Stimulated activated CD4-positive, alpha-beta T cell treated with anti-CD3 and anti-CD28 coated beads, Interleukin-4, amount 100 ng/mL, for 1 hour (primary cell): ENCODE measurements at regions not wholly inside any gene's neighbourhood (a gene's known extent, or its start where the extent isn't known, plus 50 kb on each side); places are given as distances from the start of the nearest gene placed in this dataset.
"Not testable (repeated sequence)": the region's sequence is repeated elsewhere in the genome, so short reads cannot be mapped to it uniquely, and the experiment has no call there.

Source experiments
- DNase-seq: peaks from one replicate; pipeline ENCODE4 v3.0.0-alpha.2; 2020

DNA sequence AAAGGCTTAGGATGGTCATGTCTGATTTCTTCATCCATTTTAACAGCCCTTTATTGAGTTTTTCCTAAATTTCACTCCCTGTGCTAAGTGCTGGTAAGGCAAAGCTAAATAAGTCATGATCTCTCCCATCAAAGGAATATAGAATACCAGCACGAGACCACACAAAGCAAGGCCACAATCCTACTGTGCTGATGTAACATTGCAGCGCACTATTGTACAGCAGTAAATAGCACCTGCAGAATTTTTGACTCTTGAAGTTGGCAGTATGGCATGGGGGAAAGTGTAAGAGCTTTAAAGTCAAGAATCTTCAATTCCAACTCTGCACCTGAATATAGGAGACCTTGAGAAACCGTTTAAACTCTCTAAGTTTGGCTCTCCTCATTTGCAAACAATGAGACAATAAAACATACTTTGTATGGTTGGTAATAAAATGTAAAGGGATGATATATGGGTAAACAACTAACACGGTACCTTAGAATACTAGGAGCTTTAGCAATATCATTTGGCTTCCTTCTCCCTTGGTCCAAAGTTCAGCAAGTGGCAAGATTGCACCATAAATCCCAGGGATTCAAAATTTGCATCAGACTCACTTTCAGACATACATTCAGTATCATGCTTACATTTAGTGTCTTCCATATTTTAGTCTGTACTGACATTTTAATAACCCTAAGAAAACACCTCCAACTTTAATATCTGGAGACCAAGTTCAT is 132.9 kb upstream of the PRDX6 start:
- DNase-seq = no peak

DNA sequence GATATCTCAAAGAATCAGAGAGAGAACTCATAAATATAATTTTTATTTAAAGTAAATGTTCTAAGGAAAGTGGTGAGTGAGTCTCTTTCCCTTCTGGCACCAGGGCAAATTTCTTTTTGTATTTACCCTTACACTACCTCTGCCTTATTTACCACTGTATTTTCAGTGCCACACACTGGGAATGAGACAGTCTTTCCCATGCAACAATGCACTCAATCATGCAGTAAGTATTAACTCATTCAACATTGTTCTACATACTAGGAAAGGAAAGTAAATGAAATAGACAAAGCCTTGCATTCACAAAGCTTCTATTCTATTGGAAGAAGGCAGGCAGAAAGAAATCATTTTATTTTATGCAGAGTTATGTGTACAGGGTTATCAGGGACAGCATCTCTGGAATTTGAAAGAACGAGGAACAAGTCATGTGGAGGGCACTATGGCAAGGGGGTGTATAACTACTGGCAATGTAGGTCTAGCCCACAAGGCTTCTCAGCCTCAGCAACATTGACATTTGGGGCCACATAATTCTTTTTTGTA is 129.8 kb upstream of the PRDX6 start:
- DNase-seq = no peak

DNA sequence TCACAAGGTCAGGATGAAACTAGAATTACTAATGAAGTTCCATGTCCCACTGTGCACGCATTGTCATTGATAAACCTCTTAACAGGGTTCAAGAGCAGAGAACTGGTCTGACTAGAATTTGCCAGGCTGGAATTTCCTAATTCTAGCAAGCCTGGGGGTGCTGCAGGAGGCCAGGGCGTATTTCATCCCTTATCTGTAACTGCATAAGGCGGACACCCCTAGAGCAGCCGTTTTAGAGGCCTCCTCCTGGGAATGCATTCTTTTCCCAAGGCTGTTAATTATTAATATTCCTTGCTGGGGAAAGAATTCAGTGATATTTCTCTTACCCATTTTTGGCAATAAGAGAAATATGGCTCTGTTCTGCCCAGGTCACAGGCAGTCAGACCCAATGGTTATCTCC is 124.5 kb upstream of the PRDX6 start:
- DNase-seq = not testable (repeated sequence)

DNA sequence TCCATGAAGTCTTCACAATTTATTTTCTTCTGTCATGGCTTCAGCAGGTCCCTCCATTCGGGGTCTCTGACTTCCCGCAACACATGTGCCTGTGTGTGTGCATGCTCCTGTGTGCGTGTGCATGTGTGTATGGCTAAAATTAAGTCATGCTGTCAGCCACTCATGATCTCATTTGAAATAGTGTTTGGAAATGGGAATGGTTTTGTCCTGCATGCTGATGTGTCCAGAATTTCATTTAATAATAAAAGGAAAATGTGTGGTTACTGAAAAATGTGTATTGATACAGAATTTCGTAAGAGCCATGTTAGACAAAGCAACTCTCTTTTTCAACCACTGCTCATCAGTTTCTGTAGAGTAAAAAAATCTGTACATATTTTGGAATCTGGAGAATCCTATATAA is 123.8 kb upstream of the PRDX6 start:
- DNase-seq = no peak

DNA sequence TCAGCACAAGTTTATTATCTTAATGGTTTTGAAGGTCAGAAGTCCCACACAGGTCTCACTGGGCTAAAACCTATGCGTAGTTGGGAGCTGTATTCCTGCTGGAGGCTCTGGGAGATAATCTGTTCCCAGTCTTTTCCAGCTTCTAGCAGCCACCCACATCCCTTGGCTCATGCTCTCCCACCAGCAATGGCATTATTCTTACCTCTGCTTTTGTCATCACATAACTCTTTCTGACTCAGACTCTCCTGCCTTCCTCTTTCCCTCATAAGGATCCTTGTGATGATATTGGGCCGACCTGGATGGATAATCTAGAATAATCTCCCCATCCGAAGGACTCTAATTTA is 122.2 kb upstream of the PRDX6 start:
- no peak for DNase-seq

DNA sequence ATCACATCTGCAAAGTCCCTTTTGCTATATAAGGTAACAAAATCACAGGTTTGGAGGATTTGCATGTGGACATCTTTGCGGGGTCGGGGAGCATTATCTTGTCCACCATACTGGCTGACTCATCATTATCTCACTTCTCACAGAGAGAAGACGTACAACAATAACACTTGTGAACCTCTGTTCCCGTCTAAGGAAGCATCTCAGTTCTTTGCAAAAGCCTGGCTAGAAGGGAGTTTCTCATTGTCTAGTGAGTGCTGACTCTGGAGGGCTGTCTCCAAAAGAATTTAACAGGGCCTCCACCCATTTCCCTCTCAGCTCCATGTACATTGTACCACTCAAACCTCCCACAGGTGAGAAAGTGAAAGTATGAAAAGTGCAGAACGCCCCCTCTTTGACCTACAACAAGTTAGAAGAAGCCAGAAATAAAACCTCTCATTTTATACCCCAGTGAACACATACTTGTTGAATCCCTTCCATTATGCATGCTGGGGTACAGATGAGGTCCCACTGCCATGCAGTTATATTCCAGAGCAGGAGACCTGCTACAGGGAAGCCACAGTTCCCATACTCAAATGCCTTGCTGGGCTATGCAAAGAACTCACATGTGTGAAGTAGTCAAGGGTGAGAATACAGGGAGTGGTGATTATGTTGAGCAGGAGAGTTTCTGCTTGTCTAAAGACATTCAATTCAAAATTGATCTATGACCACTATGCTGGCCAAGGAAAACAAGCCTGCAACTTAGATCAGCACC is 121.7 kb upstream of the PRDX6 start:
- DNase-seq = no peak

DNA sequence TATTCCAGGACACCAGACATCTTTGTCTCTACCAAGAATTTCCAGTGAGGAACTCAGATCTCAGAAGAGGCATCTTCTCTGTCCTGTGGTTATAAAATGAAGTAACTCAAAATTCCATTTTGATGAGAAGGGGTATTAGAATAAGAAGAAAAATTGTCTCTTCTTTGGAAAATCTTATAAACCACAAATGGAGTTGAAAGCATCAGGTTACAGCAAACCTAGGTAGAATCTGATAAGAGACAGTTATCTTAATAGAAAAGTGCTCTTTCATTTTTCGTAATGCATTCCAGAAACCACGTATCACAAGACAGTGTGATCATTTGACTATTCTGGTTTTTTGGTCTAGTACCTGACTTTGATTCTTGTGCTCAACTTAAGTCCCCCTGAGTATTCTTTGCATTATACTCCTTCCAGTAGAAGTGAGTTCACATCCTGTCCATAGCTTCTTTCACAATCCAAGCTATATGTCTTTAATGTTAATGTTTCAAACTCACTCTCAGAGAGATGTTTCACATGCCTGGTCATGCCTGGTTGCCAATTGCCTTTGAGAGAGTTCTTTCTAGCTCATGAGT is 120.9 kb upstream of the PRDX6 start:
- DNase-seq = no peak

DNA sequence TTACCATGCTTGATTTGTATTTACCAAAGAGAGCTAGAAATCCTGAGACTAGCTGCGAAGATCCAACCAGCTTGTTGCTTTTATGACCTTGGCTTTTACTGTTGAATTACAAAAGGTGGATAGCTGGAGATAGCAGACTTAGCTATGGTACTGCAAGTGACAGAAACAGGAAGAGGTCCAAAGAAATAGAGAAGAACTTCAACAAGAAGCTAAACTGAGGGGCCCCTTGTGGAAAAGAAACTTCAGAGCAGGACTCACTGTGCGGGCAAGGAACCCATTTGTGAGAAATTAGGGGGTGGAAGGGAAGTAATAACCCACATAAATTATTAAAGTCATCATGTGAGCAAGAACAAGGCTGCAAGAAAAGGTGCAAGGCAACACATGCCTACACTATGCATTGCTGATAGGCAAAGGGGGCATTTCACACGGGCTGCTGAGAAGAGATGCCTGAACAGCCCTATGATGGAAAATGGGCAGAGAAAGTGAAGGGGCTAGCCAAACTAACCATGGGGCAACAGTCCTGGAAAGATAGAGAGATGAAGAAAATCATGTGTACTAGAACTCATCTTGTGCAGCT is 116.6 kb upstream of the PRDX6 start:
- no peak for DNase-seq

DNA sequence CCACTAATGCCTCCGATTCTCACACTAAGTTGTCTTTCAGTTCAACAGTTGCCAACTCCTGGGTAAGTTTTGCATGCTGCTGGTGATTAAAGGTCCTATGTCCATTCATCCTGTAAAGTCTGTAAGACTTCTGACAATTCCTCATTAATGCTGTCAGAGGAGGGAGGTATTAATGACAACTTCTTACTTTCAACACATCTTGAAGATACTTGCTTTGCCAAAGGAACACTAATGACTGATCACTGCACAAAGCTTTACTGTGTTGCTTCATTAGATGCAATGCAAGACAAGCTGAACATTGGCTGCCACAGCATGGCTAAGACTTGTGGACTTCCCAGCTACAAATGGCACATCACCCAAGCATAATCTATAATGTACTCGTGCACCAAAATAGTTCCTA is 114.6 kb upstream of the PRDX6 start:
- no peak for DNase-seq

DNA sequence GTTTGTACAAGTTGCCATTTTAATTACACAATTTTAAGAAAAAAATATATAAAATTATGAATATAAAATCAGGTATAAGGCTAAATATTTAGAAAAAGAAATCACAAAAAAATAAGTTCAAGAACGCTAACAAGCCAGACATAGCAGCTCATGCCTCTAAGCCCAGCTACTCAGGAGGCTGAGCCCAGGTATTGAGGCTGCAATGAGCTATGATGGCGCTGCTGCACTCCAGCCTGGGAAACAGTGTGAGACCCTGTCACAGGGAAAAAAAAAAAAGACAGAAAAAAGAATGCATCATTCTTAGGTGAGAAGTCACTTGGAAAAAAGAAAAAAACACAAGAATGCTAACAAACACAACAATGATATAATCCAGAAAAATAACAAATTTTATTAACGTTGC is 112.3 kb upstream of the PRDX6 start:
- no peak for DNase-seq

DNA sequence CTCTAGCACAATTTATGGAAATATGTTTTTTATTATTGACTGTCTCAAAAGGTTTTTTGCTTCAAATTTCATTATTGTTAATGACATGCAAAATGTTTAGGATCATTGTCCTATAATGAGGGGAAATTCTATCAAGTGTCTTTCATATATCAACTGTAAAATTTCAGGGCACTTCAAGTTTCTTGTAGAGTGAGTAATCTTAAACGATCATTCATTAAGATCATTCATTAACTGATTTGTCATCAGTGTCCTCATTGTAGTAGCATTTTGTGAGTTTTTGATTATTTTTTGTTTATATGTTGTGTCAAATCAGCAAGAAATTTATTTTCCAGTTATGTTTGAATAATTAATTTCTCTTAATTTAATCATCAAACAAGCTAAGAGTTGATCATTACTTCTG is 111.8 kb upstream of the PRDX6 start:
- DNase-seq = no peak

DNA sequence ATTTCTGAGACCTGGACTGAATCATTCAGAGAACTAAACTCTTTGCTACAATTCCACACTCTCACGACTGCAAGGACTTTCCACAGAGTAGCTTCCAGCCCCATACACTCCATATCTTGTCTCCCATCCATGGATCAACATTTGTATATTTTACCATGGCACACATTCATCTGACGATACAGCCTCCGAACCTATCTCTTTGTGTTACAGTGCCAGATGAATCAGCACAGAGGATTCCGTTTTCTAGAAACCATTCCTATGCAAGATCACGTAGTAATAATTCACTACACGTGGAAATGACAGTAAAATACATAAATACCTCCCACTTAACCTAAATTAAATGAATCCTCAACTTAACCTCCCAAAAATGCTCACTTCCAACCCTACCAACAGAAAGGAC is 110.0 kb upstream of the PRDX6 start:
- DNase-seq = no peak

DNA sequence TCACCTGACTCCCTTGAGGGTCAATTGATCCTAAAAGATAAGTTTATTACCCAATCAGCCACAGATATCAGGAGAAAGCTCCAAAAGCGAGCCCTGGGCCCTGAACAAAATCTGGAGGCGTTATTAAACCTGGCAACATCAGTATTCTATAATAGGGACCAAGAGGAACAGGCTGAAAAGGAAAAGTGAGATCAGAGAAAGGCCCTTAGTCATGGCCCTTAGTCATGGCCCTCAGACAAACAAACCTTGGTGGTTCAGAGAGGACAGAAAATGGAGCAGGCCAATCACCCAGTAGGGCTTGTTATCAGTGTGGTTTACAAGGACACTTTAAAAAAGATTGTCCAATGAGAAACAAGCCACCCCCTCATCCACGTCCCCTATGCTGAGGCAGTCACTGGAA is 106.5 kb upstream of the PRDX6 start:
- not testable (repeated sequence) for DNase-seq

DNA sequence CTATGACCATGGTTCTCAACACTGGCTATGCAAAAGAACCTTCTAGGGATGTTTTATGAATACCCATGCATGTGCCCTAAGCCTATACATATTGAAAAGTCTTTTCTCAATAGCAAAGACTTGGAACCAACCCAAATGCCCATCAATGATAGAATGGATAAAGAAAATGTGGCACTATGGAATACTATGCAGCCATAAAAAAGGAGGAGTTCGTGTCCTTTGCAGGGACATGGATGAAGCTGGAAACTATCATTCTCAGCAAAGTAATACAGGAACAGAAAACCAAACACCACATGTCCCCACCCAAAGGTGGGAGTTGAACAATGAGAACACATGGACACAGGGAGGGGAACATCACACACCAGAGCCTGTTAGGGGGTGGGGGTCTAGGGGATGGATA is 101.1 kb upstream of the PRDX6 start:
- DNase-seq = not testable (repeated sequence)

DNA sequence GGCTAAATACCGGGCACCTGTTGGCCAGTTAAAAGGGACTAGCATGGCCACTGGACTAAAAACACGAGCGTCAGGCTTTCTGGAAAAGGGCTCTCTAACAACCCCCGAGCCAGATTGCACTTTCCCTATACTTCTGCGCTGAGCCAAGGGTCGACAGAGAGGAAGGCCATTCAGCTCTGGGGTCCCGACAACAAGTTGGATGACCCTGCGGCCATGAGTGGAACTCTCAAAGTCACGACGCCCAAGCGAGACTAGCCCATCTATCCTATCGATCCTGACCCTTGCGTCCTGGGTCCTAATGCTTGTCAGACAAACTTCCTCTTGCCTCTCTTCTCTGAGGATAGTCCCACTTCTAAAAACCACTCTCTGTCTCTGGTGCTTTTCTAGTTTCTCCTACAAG is 99.9 kb upstream of the PRDX6 start:
- no peak for DNase-seq

DNA sequence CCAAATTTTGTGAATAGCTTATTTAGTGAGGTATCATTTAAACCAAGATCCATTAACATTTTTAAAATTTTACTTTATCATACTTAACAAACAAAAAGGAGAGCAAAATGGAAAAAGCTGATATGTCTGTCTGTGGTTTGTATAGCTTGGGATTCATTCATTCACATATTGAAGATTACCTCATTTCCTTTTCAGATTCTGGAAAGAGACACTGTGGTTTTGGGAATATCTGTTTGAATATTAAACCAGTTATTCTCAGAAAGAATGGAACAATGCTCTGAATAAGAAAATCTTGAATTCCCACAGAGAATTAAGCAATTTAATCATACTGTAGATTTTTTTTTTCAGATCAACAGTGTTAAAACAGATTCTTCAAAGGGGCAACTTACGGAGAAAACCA is 93.8 kb upstream of the PRDX6 start:
- DNase-seq = no peak

DNA sequence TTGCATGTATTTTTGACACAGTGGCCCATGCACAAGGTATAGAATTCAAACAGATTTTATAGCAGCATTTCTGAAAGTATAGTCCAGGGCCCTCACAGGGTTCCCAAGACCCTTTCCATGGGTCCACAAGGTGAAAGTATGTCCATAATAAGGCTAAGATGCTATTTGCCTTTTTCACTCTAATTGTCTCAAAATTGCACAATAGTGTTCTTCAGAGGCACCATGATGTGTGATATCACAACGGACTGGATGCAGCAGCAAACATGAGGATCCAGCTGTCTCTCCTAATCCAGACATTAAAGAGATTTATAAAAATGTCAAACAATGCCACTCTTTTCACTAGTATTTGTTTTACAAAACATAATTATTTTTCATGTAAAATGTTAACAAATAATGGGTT is 88.8 kb upstream of the PRDX6 start:
- no peak for DNase-seq

DNA sequence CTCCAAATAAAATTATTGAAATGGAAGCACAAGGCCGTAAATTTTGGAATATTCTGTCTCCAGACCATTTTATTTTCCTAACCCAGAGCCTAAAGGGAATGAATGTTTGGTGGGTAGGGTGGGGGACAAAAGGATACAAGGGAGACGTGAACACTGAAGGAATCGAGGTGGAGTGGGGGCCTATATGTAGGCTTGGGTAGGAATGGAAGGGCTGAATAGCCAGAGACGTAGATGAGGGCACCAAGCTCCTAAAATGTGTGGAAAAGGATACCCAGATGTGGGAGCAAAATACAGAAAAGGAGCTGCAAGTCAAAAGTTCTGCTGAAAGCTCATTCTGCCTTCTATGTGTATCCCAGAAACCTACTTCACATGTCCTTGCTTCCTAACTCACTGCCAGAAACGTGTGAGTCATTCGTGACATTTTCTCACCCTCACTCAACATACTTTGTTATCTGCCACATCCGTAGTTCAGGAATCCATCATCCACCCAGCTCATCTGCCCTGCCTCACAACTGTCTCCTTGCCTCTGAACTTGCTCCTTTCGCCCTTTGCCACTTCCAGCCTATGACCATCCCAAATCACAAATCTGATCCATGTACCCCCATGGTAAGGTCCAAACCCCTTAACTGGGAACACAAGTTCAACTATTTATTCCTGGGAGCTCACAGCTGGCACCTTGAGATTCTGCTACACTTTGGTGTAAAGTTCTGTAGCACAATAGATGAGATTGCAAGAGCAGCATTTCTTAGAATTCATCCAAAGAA is 84.1 kb upstream of the PRDX6 start:
- DNase-seq = no peak

DNA sequence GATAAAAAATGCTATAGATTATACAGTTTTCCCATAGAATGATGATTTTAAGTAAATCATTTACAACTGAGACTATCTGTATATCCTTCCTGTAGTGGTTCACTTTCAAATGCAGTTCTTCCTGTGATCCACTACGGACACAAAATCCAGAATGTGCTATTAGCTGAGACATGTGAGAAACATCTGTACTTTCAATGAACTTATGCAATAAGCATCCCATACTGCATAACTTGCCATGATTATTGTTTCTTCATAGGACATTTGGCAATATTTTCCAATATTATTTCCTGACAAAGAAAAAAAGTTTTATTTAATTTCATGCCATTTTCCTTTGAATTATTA is 83.5 kb upstream of the PRDX6 start:
- DNase-seq = no peak

DNA sequence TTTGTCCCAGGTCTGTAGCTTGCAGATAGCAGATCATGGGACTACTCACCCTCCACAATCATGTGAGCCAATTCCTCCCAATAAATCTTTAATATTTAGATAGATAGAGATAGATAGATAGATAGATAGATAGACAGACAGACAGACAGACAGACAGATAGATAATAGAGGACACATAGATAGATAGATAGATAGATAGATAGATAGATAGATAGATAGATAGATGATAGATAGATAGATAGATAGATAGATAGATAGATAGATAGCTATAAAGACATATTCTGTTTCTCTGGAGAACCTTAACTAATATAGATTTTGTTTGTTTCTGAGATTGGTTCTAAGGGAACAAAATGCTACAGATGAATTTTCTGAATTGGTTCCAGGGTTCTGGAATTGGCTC is 82.3 kb upstream of the PRDX6 start:
- not testable (repeated sequence) for DNase-seq

DNA sequence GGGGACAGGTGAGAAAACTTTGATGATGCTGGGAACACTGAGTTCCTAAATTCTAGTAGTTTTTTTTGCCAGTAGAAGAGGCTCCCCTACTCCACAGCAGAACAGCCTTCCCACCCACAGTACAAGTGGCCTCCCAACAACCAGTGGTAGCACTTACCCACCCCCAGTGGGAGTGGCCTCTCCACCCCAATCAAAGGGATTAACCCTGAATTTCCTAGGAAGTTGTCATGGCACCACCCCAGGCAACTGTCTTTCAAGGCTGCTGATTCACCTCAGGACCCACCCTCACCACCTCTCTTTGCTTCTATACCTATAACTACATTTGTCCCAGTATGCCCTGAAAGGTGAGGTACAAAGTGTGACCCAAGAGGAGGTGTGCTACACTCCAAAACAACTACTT is 81.4 kb upstream of the PRDX6 start:
- no peak for DNase-seq

DNA sequence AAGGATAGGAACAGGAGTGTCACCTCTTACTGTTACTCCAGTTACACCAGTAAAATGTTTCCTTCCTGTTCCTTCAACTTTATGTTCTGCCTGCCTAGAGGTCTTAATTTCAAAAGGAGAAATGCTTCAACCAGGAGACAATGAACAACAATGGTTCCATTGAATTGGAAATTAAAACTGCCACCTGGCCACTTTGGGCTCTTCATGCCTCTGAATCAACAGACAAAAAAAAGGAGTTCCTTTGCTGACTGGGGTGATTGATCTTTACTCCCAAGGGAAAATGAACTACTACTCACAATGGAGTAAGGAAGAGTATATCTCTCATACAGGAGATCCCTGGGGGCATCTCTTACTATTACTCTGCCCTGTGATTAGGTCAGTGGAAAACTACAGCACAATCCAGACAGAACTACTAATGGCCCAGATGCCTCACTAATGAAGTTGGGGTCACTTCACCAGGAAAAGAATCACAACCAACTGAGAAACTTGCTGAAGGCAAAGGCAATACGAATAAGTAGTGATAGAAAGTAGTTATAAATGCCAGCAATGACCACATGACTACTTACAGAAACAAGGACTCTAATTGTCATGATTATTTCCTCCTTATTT is 76.6 kb upstream of the PRDX6 start:
- no peak for DNase-seq

DNA sequence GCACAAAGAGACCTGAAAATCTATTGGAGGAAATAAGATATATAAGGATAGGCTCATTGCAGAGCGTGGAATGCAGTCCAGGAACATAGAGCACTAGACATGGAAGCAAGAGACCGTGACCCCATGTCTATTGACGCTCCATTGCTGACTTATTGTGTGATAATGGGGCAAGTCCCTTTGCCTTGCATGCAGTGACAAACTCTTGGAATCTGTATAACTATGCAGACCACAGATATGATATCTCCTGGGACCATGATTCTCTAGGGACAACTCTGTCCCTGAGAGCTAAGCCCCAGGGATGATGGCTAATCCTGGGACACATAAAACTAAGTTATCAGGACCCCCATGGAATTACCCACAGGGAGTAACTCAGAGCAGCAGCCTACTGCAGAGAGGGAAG is 73.1 kb upstream of the PRDX6 start:
- DNase-seq = no peak
